H1 (cell line): ENCODE measurements at regions not wholly inside any gene's neighbourhood (a gene's known extent, or its start where the extent isn't known, plus 50 kb on each side); places are given as distances from the start of the nearest gene placed in this dataset.

Source experiments
- ASH2L ChIP-seq: fragments of 200-600, 300-600 bp; sonication (generic); IDR thresholded peaks from one replicate; pipeline ENCODE4 v1.7.1; 2017; ENCODE audit warnings: low read length
- CTBP2 ChIP-seq: IDR thresholded peaks from 2 replicates; pipeline ENCODE4 v1.7.0; 2011; ENCODE audit warnings: borderline replicate concordance, mild to moderate bottlenecking, moderate library complexity, mixed read lengths, low read length; ENCODE audit not compliant: insufficient read depth, insufficient read length
- EZH2 ChIP-seq: fragments of 200-600 bp; sonication (generic); IDR thresholded peaks from 2 replicates; pipeline ENCODE4 v1.7.1; 2012; ENCODE audit warnings: low read depth, mild to moderate bottlenecking, moderate library complexity, low read length, inconsistent platforms; ENCODE audit not compliant: severe bottlenecking
- POU5F1 ChIP-seq: IDR thresholded peaks from 2 replicates; pipeline ENCODE4 v1.6.1; 2011; ENCODE audit warnings: low read depth, mild to moderate bottlenecking, low read length, moderate library complexity
- TAF1 ChIP-seq: IDR thresholded peaks from 2 replicates; pipeline ENCODE4 v1.6.1; 2011; ENCODE audit warnings: mild to moderate bottlenecking, low read depth, low read length
- USF2 ChIP-seq: IDR thresholded peaks from 2 replicates; pipeline ENCODE4 v1.6.1; 2011; ENCODE audit warnings: low read length, improper control_type of control experiment
- TF ChIP-seq, protein P1 (sequence below), 3 experiments: IDR thresholded peaks; 1 replicate in 2 of 3; 2 replicates in 1 of 3; pipeline versions ENCODE4 v1.5.1 to v1.6.1; 2011; ENCODE audit warnings: low read length in 3 of 3, mild to moderate bottlenecking in 3 of 3, inconsistent platforms in 2 of 3, low read depth in 1 of 3, moderate library complexity in 1 of 3; ENCODE audit not compliant: insufficient read depth in 1 of 3; ENCODE audit errors: control extremely low read depth in 1 of 3
- TF ChIP-seq, protein P2 (sequence below): IDR thresholded peaks from 2 replicates; pipeline ENCODE4 v1.6.1; 2011; ENCODE audit warnings: low read depth, mild to moderate bottlenecking, low read length; ENCODE audit not compliant: insufficient read depth

DNA sequence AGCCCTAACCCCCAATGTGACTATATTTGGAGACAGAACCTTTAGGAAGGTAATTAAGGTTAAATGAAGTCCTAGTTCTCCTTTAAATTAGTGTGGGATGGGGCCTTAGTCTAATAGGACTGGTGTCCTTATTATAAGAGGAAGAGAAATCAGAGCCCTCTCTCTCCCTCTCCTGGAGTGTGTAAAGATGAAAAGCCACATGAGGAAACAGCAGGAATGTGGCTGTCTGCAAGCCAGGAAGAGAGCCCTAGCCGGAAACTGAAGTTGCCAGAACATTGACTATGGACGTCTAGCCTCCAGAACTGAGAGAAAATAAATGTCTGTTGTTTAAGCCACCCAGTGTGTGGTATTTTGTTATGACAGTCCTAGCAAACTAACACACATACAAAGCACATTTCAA is 802.9 kb upstream of the AMELY start:
- no peak for TF ChIP-seq ASH2L
- TF ChIP-seq, protein P1, sequence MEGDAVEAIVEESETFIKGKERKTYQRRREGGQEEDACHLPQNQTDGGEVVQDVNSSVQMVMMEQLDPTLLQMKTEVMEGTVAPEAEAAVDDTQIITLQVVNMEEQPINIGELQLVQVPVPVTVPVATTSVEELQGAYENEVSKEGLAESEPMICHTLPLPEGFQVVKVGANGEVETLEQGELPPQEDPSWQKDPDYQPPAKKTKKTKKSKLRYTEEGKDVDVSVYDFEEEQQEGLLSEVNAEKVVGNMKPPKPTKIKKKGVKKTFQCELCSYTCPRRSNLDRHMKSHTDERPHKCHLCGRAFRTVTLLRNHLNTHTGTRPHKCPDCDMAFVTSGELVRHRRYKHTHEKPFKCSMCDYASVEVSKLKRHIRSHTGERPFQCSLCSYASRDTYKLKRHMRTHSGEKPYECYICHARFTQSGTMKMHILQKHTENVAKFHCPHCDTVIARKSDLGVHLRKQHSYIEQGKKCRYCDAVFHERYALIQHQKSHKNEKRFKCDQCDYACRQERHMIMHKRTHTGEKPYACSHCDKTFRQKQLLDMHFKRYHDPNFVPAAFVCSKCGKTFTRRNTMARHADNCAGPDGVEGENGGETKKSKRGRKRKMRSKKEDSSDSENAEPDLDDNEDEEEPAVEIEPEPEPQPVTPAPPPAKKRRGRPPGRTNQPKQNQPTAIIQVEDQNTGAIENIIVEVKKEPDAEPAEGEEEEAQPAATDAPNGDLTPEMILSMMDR (IDR thresholded peaks at IDR 0.05; ENCODE audit: control extremely low read depth in 1 of 3, insufficient read depth in 1 of 3, low read depth in 1 of 3, low read length in 3 of 3): no peak
- TF ChIP-seq CTBP2: no peak
- no peak for TF ChIP-seq USF2
- TF ChIP-seq POU5F1: no peak
- no peak for TF ChIP-seq TAF1
- TF ChIP-seq, protein P2, sequence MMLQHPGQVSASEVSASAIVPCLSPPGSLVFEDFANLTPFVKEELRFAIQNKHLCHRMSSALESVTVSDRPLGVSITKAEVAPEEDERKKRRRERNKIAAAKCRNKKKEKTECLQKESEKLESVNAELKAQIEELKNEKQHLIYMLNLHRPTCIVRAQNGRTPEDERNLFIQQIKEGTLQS: no peak
- TF ChIP-seq EZH2: no peak
